NCI-H1436 (cell line): ENCODE measurements at regions not wholly inside any gene's neighbourhood (a gene's known extent, or its start where the extent isn't known, plus 50 kb on each side); places are given as distances from the start of the nearest gene placed in this dataset.

Source experiments
- DNase-seq: peaks from one replicate; lab custom pipeline; 2025; lab: John Stamatoyannopoulos, UW

DNA sequence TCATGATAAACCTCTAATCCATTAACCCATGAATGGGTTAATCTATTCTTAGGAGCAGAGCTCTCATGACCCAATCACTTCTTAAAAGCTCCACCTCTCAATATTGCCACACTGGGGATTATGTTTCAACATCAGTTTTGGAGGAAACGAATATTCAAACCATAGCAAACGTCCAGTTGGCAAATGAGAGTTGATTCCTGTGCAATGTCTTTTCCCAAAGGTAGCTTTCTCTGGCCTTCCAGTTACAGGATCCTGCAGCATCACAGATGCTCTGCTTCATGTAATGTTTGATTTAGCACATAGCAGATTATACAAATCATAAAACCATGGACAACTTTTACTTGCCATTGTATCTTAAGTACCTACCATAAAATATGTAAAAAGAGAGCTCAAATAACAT lies 481.0 kb downstream of the TNS1 start:
- no peak for DNase-seq

DNA sequence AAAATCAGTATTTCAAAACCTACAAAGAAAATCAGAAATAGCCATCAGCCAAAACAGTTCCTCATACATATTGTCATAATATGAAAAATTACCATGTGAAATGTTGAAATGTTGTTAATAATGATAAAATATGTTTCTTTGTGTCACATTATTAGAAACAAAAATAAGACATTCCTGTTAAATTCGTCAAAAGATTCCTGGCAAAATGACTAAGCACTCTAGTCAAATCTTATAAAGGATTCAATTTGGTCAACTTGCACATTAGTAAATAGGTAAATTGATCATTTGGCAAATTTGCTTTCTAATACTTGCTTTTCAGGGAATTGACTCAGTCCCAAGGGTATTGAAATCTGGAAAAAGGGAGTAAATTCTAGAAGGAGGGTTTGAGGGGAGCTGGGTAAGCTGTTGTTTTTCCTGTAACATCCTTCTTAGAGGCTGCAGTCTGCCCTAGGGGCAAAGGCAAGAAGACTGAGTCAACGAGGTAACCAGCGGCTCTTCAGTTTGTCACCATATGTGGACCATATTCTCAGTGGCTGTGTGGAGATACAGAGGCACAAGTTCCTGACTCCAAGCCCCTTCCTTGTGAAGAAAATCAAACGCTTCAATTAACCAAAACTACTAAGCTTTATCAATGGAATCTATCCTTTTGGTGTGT lies 482.3 kb downstream of the TNS1 start:
- DNase-seq: no peak

DNA sequence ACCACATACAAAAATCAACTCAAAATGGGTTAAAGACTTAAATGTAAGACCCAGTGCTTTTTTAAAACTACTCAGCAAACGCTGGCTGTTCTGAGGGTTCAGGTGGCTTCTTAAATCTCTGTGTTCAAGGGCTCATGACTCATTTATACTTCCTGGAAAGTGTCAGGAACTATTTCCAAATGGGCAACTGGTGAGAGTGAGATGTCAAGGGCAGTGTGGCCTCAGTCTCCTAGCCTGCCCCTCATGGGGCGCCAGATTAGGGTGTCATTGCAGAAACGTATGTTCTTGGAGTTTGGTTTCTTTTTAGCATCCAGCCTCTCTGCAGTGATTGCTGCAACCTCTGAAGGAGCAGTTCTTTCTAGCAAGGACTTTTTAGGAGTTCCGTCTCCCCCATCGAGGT lies 485.4 kb downstream of the TNS1 start:
- no peak for DNase-seq

DNA sequence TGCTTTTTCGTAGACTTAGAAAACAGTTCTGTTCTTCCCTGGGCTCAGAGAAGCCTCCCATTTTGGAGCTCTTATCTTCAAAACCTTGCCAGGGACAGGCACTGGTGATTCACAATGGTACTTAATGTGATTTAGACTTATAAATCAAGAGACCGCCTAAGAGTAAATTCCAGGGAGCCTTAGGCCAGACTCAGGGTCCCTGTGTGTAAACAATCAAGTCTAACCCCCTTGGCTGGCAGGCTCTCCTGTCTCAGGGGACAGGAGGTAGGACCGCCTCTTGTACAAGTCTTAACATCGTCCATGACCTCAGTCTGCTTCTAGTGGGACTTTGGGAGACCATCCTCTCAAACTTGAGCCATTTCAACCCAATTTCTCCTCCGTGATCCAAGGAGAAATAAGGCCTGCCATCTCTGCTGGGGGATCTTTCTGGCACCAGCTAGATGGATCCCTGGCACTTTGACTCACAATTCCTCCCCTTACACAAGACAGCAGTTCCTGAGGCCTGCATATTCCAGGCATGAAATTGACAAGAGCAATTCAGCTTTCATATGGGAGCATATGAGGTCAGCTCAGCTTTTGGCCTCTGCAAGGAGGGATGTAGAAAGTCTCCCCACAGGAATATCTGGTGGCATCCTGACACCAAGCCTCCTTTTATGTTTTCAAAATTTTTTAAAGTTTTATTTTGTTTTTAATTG lies 487.0 kb downstream of the TNS1 start:
- DNase-seq: no peak

DNA sequence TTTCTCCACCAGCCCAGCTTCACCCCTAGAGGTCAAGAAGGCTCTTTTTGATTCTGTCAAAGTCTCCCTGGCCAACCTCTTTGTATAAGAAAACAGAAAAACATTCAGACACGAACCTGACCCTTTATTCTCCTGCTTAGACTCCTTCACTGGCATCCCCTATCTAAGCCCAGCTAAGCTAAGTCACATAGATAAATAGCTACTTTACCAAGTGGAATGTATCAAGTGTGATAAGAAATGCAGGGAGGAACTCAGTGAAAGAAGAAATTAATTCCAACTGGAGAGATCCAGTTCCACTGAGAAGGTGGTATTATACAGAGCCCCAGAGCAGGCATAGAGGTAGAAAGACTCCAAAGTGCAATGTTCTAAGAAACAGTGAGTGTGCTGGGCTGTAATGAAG lies 489.5 kb downstream of the TNS1 start:
- DNase-seq: no peak

DNA sequence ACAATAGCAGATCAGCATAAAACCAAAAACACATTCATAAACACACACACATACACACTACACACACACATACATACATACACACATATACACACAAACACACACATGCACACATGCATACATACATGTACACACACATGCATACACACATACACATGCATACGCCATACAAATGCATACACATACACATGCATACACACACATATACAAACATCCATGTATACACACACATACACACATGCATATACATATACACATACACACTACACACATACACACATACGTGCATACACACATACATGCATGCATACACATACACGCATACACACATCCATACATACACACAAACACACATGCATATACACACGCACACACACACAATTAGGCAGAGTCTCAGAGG lies 490.1 kb downstream of the TNS1 start:
- DNase-seq: no peak

DNA sequence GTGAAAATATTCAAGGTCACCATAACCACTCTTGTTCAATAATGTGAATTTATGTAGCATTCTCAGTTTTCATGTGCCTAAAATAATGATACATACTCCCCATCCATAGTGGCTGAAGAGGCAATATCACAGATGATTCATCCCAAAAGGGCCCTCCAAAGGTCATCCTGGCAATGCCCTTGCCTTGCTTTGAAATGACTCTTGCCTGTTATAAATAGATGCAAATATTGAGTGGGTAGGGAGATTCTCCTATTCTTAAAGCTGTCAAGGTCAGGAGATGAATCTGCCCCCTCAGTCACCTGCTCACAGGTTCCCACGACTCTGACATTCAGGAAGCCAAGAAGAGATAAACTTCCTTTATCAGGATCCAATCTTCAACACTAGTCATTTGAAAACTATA lies 490.5 kb downstream of the TNS1 start:
- DNase-seq: no peak

DNA sequence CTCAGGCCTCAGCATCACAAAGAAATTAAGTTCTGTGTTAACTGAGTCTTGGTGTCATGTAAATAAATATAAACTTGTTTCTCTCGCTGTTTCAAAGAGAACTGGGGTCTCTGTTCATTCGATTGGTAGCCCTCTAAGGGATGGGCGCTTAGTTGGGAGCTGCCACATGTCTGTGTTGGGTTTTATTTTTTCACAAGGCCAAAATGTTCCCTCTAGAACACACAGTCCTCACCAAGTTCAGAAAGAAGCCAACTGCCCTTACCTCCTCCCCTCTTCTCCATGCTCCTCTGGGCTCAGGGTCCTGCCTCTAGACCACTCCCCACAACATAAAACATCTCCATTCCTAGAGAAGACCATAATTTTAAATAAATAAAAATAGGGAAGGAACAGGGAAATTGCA lies 490.9 kb downstream of the TNS1 start:
- DNase-seq: no peak

DNA sequence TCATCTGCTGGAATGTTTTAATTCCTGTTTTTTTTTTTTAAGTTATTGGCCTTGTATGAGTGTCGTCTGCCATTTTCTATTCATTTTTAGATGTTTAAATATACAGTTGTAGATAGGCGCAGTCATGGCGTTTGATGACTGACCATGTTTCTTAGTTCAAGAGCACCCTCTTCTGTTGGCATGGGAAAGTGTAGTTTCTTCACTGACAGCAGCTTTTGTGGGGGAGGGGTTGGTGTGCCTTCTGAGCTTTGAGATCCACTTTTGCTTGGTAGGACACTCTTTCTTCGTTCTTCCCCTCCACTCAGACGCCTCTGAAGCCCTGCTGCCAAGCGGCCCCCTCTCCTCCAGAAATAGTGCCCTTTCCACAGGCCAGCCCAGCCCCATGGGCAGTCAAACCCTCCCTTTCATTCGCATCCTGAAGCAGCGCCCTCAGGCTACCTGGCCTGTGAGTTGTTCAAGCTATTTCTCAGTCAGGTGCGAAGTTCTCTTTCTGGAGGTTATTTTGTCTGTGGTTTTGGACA lies 492.0 kb downstream of the TNS1 start:
- peak; percentile 82 for DNase-seq

DNA sequence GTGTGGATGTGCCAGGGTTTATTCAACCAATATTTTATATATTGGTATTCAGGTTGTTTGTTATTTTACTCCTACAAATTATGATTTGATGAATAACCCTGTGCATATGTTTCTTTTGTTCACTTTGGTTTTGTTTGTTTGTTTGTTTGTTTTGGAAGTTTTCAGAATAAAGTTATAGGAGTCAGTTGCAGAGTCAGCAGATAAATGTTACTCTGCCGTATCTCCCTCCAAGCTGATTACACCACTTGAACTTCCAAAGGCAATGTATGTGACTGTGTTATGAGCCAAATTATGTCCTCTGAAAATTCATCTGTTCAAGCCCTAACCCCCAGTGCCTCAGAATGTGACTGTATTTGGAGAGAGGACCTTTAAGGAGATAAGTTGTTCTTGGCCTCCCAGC lies 497.5 kb downstream of the TNS1 start:
- no peak for DNase-seq

DNA sequence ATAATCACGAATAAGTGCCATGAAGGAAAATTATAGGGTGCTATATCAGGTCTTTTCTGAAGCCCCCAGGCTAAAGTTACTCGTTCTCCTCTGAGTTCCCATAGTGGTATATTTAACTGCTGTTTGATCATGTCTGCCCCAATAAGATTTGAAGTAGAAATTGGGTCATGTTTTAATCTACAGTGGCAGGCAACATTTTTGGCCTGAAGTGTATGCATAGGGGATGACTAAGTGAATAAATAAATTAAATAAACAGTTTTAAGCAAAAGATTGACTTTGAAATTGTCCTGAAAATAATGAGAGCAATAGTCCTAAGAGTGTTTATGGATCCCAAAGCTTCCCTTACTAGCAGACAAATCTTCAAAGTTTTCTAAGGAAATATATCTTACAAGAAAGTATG lies 500.9 kb downstream of the TNS1 start:
- DNase-seq: no peak

DNA sequence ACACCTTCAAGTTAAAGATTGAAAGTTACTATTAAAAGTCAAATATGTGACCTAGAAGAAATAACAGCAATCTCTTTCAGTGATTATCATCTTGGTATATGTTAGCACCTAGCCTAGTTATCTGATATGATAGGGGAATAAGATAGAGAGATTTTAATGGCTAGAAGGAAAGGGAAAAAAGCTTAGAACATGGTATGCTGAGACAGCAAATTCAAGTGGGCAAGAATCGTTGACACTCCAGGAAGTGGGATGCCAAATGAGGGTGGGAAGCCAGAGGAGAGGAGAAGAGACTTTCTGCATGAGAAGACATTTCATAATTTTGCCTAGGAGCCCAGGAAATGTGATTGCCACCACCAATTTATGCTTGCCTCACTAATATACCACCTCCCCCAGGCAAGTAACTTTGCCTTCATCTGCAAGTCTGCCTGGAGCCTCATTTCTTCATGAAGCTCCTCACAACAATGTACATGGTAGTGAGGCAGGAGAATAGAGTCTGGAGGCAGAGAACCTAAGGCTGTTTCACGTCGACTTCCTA lies 504.9 kb downstream of the TNS1 start:
- no peak for DNase-seq

DNA sequence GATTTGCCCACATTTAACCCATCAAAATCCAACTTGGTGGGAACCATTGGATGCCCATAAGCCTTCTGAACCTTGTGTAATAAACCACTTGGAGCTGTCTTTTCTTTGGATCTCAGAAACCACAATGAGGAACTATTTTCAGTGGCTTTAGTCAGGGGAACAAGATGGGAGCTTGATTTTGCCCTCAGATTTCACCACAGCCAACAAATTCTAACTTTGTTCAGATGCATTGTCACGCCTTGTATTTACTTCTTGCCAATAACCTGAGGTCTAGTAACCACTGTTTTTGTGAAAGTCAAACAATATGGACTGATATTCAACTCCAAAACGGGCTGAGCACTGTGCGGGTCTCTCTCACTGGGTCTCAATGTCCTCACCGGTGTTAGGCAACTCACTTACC lies 508.2 kb downstream of the TNS1 start:
- no peak for DNase-seq

DNA sequence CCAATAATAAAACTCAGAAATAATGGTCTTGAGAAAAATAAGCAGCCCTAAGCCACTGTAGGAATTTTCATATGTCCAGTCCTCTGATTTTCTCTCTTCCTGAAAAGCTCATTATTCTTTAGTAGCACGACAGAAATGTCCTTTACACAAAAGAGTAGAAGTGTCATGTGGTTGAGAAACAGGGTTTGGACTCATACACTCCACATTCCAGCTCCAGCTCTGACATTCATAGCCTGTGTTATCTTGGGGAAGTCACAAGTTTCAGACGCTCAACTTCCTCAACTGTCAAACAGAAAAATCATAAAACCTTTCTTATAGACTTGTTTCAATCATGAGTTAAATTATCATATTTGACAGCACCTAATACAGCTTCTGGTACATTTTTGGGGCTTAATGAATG lies 511.5 kb downstream of the TNS1 start:
- DNase-seq: no peak

DNA sequence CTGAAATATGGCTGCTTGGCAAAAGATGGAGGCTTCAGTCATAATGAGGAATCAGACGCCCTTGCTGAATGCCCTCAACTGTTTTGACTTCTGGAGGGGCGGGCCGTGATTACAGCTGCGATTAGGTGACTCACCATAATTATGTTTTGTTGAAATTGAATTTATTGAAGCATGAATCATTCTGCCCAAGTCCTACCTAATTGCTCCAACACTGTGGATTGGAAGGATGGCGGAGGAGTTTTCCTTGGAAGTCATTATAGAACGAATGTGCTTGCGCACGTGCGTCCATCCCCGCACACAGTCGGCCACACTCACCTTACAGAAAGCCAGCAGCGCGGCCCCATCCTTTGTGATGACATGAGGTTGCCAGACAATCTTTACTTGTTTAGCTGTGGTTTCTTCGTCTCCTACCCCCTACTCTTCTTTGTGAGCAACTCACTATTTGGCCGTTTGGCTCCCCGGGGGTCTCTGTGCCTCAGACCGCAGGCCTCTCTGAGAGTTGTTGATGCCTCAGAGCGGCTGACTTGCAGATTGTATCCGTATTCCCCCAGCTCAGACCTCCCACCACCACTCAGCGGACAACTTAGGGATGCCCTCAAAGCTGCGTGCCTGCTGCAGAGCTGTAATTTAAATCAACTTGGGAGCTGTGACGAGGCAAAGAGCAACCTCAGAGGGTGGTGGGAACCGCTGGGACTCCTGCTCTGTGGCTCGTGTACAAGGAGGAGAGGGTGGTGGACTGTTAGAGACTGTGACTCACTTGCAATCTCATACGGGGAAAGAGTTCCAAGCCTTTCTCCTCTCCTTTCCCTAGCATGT lies 513.4 kb downstream of the TNS1 start:
- peak; percentile 74 for DNase-seq

DNA sequence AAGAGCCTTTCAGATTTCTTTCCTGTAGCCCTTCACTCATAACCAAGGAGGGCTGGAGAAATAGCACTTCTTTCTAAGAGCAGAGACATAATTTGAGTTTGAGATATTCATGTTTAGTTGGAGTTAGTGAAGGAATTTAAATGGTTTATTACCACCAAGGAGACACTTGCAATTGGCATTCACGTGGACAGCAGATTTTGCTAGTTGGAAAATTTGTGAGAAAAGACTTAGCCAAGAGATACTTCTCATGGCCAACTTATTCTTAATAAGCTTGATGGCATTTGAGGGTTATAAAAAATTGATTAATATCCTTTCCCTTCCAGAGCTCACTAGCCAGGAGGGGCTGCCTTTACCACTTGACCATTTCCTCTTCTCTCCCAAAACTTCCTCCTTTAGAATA lies 518.7 kb downstream of the TNS1 start:
- DNase-seq: no peak

DNA sequence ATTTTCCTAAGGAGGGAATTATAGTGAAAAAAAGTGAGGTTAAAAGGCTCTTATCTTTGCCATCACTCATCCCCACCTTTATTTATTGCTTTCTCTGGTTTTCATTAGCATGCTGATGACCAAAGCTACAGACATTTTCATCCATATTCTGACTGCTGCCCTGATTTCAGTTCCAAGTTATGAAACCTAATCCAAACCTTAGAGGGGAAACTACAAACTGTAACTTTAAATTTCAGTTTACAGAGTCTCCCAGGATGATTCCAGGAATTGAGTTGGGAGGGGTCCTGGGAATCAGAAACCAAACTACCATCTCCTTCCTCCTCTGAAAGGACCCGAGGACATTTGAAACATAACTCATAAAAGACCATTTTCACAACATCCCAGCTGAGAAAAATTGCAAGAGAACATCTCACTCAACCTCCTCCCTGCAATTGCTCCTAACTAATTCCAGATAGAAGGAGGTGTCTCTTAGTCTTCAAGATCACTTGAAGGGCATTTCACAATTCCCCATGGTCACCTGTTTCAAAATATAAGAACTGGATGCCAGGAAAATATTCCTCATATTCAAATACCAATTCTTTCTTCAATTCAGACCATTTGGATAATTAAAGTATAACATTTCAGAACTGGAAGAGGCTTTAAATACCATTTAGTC lies 520.6 kb downstream of the TNS1 start:
- no peak for DNase-seq

DNA sequence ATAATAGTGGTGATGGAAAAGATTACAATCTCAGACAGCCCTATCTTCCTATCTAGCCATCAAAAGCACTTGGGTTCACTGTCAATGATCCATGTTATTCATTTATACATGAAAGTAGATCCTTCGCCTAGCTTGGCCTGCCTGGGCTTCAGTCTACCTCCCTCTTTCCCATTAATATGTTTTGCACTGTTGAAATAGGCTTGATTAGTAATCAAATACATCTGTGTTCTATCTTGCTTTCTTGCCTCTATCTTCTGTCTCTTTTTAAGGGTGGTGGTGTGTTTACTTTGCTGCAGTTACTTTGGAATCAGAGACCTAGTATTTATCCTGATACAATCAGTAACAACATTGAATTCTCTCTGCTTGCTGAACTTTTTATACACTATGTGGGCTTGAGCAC lies 521.2 kb downstream of the TNS1 start:
- DNase-seq: no peak

DNA sequence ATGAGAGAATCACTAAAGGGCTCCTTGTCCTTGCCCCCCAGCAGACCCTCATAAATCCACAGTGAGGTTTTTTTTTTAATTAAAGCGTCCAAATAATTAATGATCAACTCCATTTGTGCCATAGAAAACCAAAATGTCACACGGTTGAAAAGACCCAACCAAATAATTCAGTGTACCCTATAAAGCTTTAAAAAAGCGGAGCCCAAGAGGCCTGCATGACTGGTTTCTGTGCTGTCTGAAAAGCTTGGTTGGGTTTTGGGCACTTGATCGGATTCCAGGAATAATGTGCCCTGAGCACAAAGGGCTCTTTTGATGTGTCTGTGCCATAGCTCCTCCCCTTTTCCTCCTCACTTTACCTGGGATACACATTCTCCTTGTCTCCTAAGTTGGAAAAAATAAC lies 523.2 kb downstream of the TNS1 start:
- DNase-seq: no peak

DNA sequence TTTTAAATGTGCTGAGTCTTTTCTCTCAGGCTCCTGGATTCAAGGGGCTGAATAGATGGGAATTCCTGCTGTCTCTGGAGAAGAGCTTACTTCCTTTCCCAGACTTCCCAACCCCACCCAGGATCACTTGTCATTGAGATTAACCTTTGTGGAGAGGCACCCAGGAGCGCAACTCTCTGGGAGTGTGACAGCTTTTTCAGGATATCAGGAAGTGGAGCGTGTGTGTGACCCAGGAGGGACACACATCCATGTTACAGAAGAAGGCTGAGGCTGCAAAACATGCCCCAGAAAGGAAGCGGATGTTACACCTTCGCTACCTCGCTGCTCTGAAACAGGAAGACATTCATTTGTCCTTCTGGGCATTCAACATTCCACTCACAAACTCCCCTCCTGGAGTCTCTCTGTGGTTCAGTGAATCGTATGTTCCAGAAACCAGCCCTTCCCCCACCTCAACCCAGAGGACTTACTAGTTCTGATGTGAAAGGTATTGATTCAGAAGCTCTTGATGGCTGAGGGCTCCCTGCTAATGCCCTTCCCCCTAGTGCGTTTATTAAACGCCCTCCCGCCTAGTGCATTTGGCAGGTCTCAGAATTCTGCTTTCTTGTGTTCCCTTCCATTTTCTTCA lies 523.9 kb downstream of the TNS1 start:
- DNase-seq: no peak

DNA sequence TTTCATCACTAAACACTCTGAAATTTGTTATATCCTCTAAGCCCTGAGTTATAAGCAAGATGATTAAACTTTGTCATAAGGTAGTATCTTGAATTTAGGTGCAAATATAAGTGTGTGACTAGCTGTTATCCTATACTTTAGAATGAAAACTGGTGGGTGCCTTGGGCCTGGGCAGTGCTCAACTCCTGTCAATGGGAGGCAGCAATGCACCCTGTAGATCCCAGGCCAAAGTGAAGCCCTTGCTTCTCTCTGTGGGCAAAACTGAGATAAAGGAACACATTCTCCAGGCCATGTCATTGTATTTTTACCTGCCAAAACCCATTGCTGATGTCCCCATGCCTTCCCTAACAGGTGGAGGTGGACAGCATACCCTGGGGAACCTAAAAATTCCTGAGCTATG lies 525.2 kb downstream of the TNS1 start:
- no peak for DNase-seq

DNA sequence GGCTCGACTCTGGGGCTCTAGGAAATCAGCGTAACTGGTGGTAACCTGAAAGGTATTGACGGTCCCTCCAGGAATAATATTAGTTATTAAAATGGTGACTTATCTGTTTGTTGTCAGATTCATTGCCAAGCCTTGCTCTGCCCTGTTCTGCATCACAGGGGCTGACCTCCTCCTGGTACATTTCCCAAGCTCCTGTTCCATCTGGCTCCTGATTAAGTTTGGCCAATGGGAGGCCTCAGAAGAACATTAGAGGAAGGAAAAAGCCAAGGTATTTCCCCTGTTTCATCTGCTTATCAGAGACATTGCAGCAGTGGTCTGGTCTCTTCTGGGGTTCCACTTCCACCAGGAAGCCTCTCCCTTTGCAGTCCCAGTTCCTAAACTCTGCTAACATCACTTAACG lies 527.0 kb downstream of the TNS1 start:
- DNase-seq: no peak
